Tibial nerve (tissue), 4 donors: ENCODE measurements at regions not wholly inside any gene's neighbourhood (a gene's known extent, or its start where the extent isn't known, plus 50 kb on each side); places are given as distances from the start of the nearest gene placed in this dataset.

Experiments
- DNase-seq, 2 donors: peaks; one replicate each; pipeline ENCODE4 v3.0.0-alpha.2; 2019; ENCODE audit warnings: low spot score in 2 of 2
- H3K27ac ChIP-seq, 4 donors: fragments of 200-600 bp; sonication (generic) in 3 of 4; one replicate each; pipeline ENCODE4 v1.5.1; 2017 to 2019; ENCODE audit warnings: mild to moderate bottlenecking in 1 of 4
- H3K27me3 ChIP-seq, 2 donors: fragments of 200-600 bp; sonication (generic) in 1 of 2; one replicate each; pipeline versions ENCODE4 v1.5.1 to v1.6.0; 2017 to 2019
- H3K36me3 ChIP-seq, 3 donors: fragments of 200-600 bp; sonication (generic); one replicate each; pipeline ENCODE4 v1.5.1; 2018 to 2019
- H3K4me1 ChIP-seq, 4 donors: fragments of 200-600 bp; sonication (generic) in 3 of 4; one replicate each; pipeline ENCODE4 v1.5.1; 2017 to 2019
- H3K4me3 ChIP-seq, 4 donors: fragments of 200-600 bp; sonication (generic) in 3 of 4; one replicate each; pipeline ENCODE4 v1.5.1; 2017 to 2019; ENCODE audit warnings: mild to moderate bottlenecking in 1 of 4, moderate library complexity in 1 of 4
- H3K9me3 ChIP-seq, 4 donors: fragments of 200-600 bp; sonication (generic) in 3 of 4; one replicate each; pipeline ENCODE4 v1.5.1; 2017 to 2019
- CTCF ChIP-seq, 5 experiments: fragments of 200-600 bp in 3 of 5; fragments of 450-650 bp in 2 of 5; sonication (generic) in 3 of 5; IDR thresholded peaks; one replicate each; pipeline ENCODE4 v1.5.1; 2016 to 2019; ENCODE audit warnings: antibody characterized with exemption in 5 of 5, mild to moderate bottlenecking in 3 of 5, moderate library complexity in 2 of 5
- EP300 ChIP-seq, 2 donors: sonication (generic); formaldehyde crosslinking; IDR thresholded peaks; one replicate each; pipeline ENCODE4 v1.6.1; 2017; ENCODE audit warnings: antibody characterized with exemption in 2 of 2, mild to moderate bottlenecking in 1 of 2
- POLR2A ChIP-seq, 2 donors: fragments of 450-650 bp; IDR thresholded peaks; one replicate each; pipeline ENCODE4 v1.6.1; 2017; ENCODE audit warnings: antibody characterized with exemption in 2 of 2, mild to moderate bottlenecking in 2 of 2, moderate library complexity in 2 of 2
- WGBS, 2 donors: methylation state at CpG; one replicate each; pipeline ENCODE4 v1.1.5; 2018; 5-methylcytosine and 5-hydroxymethylcytosine counted together

GRCh38 chr21:22062472-22063139 lies 1064.4 kb downstream of the NCAM2 start:
- H3K4me1 ChIP-seq, result no peaks in the 10 kb centered on the region
- no peak for TF ChIP-seq CTCF (IDR thresholded peaks at IDR 0.05)
- TF ChIP-seq POLR2A (IDR thresholded peaks at IDR 0.05), result no peak
- no peak for TF ChIP-seq EP300 (IDR thresholded peaks at IDR 0.05)
- no peak overlapping the region for H3K27ac ChIP-seq
- no peaks in the 10 kb centered on the region for H3K36me3 ChIP-seq
- no peak for DNase-seq
- no peaks in the 10 kb centered on the region for H3K9me3 ChIP-seq
- no peak overlapping the region for H3K4me3 ChIP-seq
- H3K27me3 ChIP-seq, result no peaks in the 10 kb centered on the region

GRCh38 chr21:22063140-22063539 lies 1064.9 kb downstream of the NCAM2 start:
- TF ChIP-seq CTCF (IDR thresholded peaks at IDR 0.05) (no peak), EP300 (IDR thresholded peaks at IDR 0.05) (no peak), POLR2A (IDR thresholded peaks at IDR 0.05) (no peak)
- H3K4me1 ChIP-seq, result no peaks in the 10 kb centered on the region
- no peak for DNase-seq
- H3K27ac ChIP-seq, result no peak overlapping the region
- 63 to 84% methylated on average over 2 of the region's 2 CpGs for WGBS, 2 donors
- no peak overlapping the region for H3K4me3 ChIP-seq
- H3K9me3 ChIP-seq, result no peaks in the 10 kb centered on the region
- no peaks in the 10 kb centered on the region for H3K27me3 ChIP-seq
- no peaks in the 10 kb centered on the region for H3K36me3 ChIP-seq

- no peak for DNase-seq
- H3K9me3 ChIP-seq, result peaks cover 0 to 8% (median 0%) of the 10 kb centered on the region in 4 donors
- H3K4me3 ChIP-seq, result no peak overlapping the region
- 55 to 61% methylated on average over 4 of the region's 4 CpGs for WGBS, 2 donors
- H3K4me1 ChIP-seq, result no peaks in the 10 kb centered on the region
- TF ChIP-seq EP300 (IDR thresholded peaks at IDR 0.05) (no peak), POLR2A (IDR thresholded peaks at IDR 0.05) (no peak), CTCF (IDR thresholded peaks at IDR 0.05) (no peak)
- no peak overlapping the region for H3K27ac ChIP-seq
- no peaks in the 10 kb centered on the region for H3K27me3 ChIP-seq
- no peaks in the 10 kb centered on the region for H3K36me3 ChIP-seq
Measured at GRCh38 chr21:22076471-22076870, 1078.3 kb downstream of the NCAM2 start.

GRCh38 chr21:22083899-22084298 lies 1085.7 kb downstream of the NCAM2 start:
- H3K9me3 ChIP-seq, result peaks cover 0 to 12% (median 0%) of the 10 kb centered on the region in 4 donors
- H3K27me3 ChIP-seq, result no peaks in the 10 kb centered on the region
- H3K36me3 ChIP-seq, result no peaks in the 10 kb centered on the region
- no peak for DNase-seq
- no peak overlapping the region for H3K4me3 ChIP-seq
- no peaks in the 10 kb centered on the region for H3K4me1 ChIP-seq
- H3K27ac ChIP-seq, result no peak overlapping the region
- no peak for TF ChIP-seq POLR2A (IDR thresholded peaks at IDR 0.05)
- no peak for TF ChIP-seq EP300 (IDR thresholded peaks at IDR 0.05)
- TF ChIP-seq CTCF (IDR thresholded peaks at IDR 0.05), result no peak
- 81 to 83% methylated on average over 3 of the region's 3 CpGs for WGBS, 2 donors

- Histone ChIP-seq H3K9me3 (no peaks in the 10 kb centered on the region), H3K4me3 (no peak overlapping the region), H3K36me3 (no peaks in the 10 kb centered on the region), H3K4me1 (no peaks in the 10 kb centered on the region), H3K27me3 (no peaks in the 10 kb centered on the region), H3K27ac (no peak overlapping the region)
- DNase-seq, result no peak
- TF ChIP-seq CTCF (IDR thresholded peaks at IDR 0.05), result no peak
- TF ChIP-seq EP300 (IDR thresholded peaks at IDR 0.05), result no peak
- no peak for TF ChIP-seq POLR2A (IDR thresholded peaks at IDR 0.05)
- 54 to 61% methylated on average over 1 of the region's 1 CpG for WGBS, 2 donors
Measured at GRCh38 chr21:22096314-22096713, 1098.1 kb downstream of the NCAM2 start.
